Gastroesophageal sphincter (tissue), 4 donors: ENCODE measurements at regions not wholly inside any gene's neighbourhood (a gene's known extent, or its start where the extent isn't known, plus 50 kb on each side); places are given as distances from the start of the nearest gene placed in this dataset.

ENCODE experiments used
- ATAC-seq: fragments of 150-250 bp; one replicate; pipeline ENCODE4 v1.9.1; 2016; ENCODE audit warnings: mild to moderate bottlenecking, moderate library complexity
- H3K27ac ChIP-seq, 4 donors: fragments of 200-600 bp; sonication (generic) in 3 of 4; 1 replicate in 3 of 4; 2 replicates in 1 of 4; pipeline ENCODE4 v1.5.1; 2016 to 2019
- H3K27me3 ChIP-seq: fragments of 200-600 bp; sonication (generic); one replicate; pipeline ENCODE4 v1.5.1; 2019
- H3K36me3 ChIP-seq, 2 donors: fragments of 200-600 bp; sonication (generic); one replicate each; pipeline ENCODE4 v1.5.1; 2019; ENCODE audit warnings: control low read depth in 1 of 2
- H3K4me1 ChIP-seq, 3 donors: fragments of 200-600 bp; sonication (generic); 1 replicate in 2 of 3; 2 replicates in 1 of 3; pipeline ENCODE4 v1.5.1; 2016 to 2019; ENCODE audit warnings: control low read depth in 2 of 3
- H3K4me3 ChIP-seq, 2 donors: fragments of 200-600 bp; sonication (generic); one replicate each; pipeline ENCODE4 v1.5.1; 2019; ENCODE audit warnings: mild to moderate bottlenecking in 1 of 2, moderate library complexity in 1 of 2
- H3K9me3 ChIP-seq, 3 donors: fragments of 200-600 bp; sonication (generic); one replicate each; pipeline ENCODE4 v1.5.1; 2017 to 2019; ENCODE audit warnings: control low read depth in 2 of 3
- EP300 ChIP-seq: sonication (generic); formaldehyde crosslinking; IDR thresholded peaks from one replicate; pipeline ENCODE4 v1.6.1; 2017; ENCODE audit warnings: antibody characterized with exemption, mild to moderate bottlenecking
- POLR2A ChIP-seq, 2 donors: fragments of 450-650 bp; IDR thresholded peaks; one replicate each; pipeline ENCODE4 v1.6.1; 2017; ENCODE audit warnings: antibody characterized with exemption in 2 of 2, mild to moderate bottlenecking in 2 of 2, moderate library complexity in 1 of 2
- POLR2AphosphoS5 ChIP-seq: sonication (generic); formaldehyde crosslinking; IDR thresholded peaks from one replicate; pipeline ENCODE4 v1.6.1; 2017; ENCODE audit warnings: antibody characterized with exemption
- WGBS, 2 donors: methylation state at CpG; one replicate each; pipeline ENCODE4 v1.1.5; 2018; ENCODE audit warnings: low coverage in 1 of 2; 5-methylcytosine and 5-hydroxymethylcytosine counted together
- TF ChIP-seq, protein P1 (sequence below), 4 experiments: fragments of 200-600 bp in 2 of 4; fragments of 450-650 bp in 2 of 4; sonication (generic) in 1 of 4; IDR thresholded peaks; one replicate each; pipeline ENCODE4 v1.5.1; 2017 to 2019; ENCODE audit warnings: antibody characterized with exemption in 4 of 4, mild to moderate bottlenecking in 2 of 4, moderate library complexity in 2 of 4

- no peaks in the 10 kb centered on the region for H3K36me3 ChIP-seq
- H3K27ac ChIP-seq = no peak overlapping the region
- H3K9me3 ChIP-seq = no peaks in the 10 kb centered on the region
- ATAC-seq = no peak
- H3K27me3 ChIP-seq = no peaks in the 10 kb centered on the region
- H3K4me1 ChIP-seq = no peaks in the 10 kb centered on the region
- H3K4me3 ChIP-seq = no peak overlapping the region
- TF ChIP-seq POLR2AphosphoS5 = no peak
- TF ChIP-seq POLR2A (IDR thresholded peaks at IDR 0.05) = no peak
- TF ChIP-seq, protein P1, sequence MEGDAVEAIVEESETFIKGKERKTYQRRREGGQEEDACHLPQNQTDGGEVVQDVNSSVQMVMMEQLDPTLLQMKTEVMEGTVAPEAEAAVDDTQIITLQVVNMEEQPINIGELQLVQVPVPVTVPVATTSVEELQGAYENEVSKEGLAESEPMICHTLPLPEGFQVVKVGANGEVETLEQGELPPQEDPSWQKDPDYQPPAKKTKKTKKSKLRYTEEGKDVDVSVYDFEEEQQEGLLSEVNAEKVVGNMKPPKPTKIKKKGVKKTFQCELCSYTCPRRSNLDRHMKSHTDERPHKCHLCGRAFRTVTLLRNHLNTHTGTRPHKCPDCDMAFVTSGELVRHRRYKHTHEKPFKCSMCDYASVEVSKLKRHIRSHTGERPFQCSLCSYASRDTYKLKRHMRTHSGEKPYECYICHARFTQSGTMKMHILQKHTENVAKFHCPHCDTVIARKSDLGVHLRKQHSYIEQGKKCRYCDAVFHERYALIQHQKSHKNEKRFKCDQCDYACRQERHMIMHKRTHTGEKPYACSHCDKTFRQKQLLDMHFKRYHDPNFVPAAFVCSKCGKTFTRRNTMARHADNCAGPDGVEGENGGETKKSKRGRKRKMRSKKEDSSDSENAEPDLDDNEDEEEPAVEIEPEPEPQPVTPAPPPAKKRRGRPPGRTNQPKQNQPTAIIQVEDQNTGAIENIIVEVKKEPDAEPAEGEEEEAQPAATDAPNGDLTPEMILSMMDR (IDR thresholded peaks at IDR 0.05) = no peak
- TF ChIP-seq EP300 = no peak
- 72 to 90% methylated on average over 3 to 5 of the region's 11 CpGs for WGBS, 2 donors
Measured at GRCh38 chr2:2570360-2570759, 239.3 kb upstream of the MYT1L start.

DNA sequence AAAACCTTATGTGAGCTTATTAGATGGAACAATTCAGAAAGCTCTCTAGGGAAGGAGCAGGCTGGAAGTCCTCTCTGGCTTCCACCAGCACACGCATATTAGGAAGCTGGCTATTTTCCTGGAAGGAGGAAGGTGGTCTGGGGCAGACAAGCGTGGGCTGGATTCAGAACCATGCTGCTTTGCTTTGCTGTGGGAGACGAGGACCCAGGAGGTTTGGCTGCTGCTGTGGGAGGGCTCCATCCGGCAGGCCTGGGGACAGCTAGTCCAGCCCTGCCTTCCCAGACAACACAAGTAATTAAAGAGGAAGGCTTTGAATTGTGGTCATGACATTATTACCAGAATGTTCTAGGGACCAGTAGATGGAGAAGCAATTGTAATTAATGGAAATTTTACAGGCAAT is 238.8 kb upstream of the MYT1L start:
- Histone ChIP-seq H3K4me1 (no peaks in the 10 kb centered on the region), H3K4me3 (no peak overlapping the region), H3K27me3 (no peaks in the 10 kb centered on the region), H3K9me3 (no peaks in the 10 kb centered on the region), H3K27ac (no peak overlapping the region), H3K36me3 (no peaks in the 10 kb centered on the region)
- TF ChIP-seq POLR2A (IDR thresholded peaks at IDR 0.05) = no peak
- TF ChIP-seq, protein P1 (IDR thresholded peaks at IDR 0.05) = no peak
- no peak for TF ChIP-seq EP300
- no peak for TF ChIP-seq POLR2AphosphoS5
- no CpG with 5 or more reads among the region's 4 CpGs for WGBS, 2 donors
- ATAC-seq = no peak

DNA sequence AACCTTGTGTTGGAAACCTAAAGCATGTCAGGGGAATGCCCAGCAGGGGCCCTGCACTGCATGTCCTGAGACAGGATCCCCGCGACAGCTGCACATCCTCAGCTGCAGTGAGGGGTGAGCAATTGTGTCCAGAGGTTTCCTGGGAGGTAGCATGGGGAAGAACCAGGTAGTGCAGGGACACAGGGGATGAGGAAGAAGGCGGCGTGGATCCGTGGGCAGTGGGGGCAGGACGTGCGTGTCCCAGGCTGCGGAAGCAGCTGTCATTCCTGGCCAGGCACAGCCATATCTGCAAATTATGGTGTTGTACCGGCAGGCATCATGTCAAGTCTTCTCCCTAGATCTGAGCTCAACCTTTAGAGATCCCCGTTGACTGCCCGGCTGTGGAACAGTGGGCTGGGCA is 238.2 kb upstream of the MYT1L start:
- WGBS, 2 donors = 100% methylated on average over 1 of the region's 11 CpGs; no CpG with 5 or more reads in 1 of the 2 donors
- Histone ChIP-seq H3K36me3 (no peaks in the 10 kb centered on the region), H3K27ac (no peak overlapping the region), H3K4me1 (no peaks in the 10 kb centered on the region), H3K4me3 (no peak overlapping the region), H3K27me3 (no peaks in the 10 kb centered on the region), H3K9me3 (no peaks in the 10 kb centered on the region)
- TF ChIP-seq POLR2AphosphoS5 (no peak), EP300 (no peak), POLR2A (IDR thresholded peaks at IDR 0.05) (no peak)
- TF ChIP-seq, protein P1 (IDR thresholded peaks at IDR 0.05) = no peak
- ATAC-seq = no peak

- 82 to 97% methylated on average over 8 of the region's 9 CpGs for WGBS, 2 donors
- no peaks in the 10 kb centered on the region for H3K9me3 ChIP-seq
- H3K4me3 ChIP-seq = no peak overlapping the region
- no peak overlapping the region for H3K27ac ChIP-seq
- no peak for ATAC-seq
- H3K27me3 ChIP-seq = no peaks in the 10 kb centered on the region
- TF ChIP-seq POLR2AphosphoS5 (no peak), POLR2A (IDR thresholded peaks at IDR 0.05) (no peak), EP300 (no peak)
- TF ChIP-seq, protein P1 (IDR thresholded peaks at IDR 0.05) = no peak
- H3K36me3 ChIP-seq = no peaks in the 10 kb centered on the region
- H3K4me1 ChIP-seq = no peaks in the 10 kb centered on the region
Measured at GRCh38 chr2:2568411-2568810, 237.3 kb upstream of the MYT1L start.

DNA sequence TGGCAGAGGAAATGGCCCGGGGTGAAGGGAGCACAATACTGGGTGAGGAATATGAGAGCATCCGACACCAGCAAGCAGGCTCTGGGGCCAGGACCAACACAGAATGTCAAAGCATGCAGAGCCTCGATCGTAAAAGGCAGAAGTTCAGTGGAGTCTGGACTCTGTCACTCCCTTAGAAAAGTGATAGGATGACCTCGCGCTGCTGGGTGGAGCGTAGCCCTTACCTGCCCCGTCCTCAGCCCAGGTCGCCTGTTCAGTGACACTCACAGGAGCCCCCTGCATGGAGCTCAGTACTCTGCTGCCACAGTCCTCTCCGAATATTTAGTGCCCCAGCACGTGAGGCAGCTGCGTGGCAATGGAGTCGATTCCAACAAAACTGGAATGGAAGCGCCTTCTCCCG is 236.7 kb upstream of the MYT1L start:
- Histone ChIP-seq H3K4me1 (no peaks in the 10 kb centered on the region), H3K36me3 (no peaks in the 10 kb centered on the region), H3K27me3 (no peaks in the 10 kb centered on the region), H3K4me3 (no peak overlapping the region), H3K27ac (no peak overlapping the region), H3K9me3 (no peaks in the 10 kb centered on the region)
- WGBS, 2 donors = 73 to 100% methylated on average over 2 to 6 of the region's 15 CpGs
- ATAC-seq = no peak
- TF ChIP-seq, protein P1 (IDR thresholded peaks at IDR 0.05) = no peak
- TF ChIP-seq POLR2A (IDR thresholded peaks at IDR 0.05) (no peak), POLR2AphosphoS5 (no peak), EP300 (no peak)
